ENCODE measurements at regions not wholly inside any gene's neighbourhood (a gene's known extent, or its start where the extent isn't known, plus 50 kb on each side); places are given as distances from the start of the nearest gene placed in this dataset.

- DNase-seq (ENCODE audit: insufficient read length, low spot score) (no peak), FAIRE-seq (no peak)
- TF ChIP-seq PAX5 (IDR thresholded peaks at IDR 0.05; ENCODE audit: insufficient read depth, low read length, severe bottlenecking) (no peak), POLR2A (IDR thresholded peaks at IDR 0.05; ENCODE audit: low read depth, low read length) (no peak), TAF1 (IDR thresholded peaks at IDR 0.05; ENCODE audit: low read depth, low read length) (no peak), POU2F2 (IDR thresholded peaks at IDR 0.05; ENCODE audit: low read depth, low read length) (no peak)
Observed at GRCh38 chr13:106329941-106330340, 205.5 kb downstream of the EFNB2 start.

GRCh38 chr13:106326751-106327150, 208.7 kb downstream of the EFNB2 start:
- FAIRE-seq (no peak), DNase-seq (ENCODE audit: insufficient read length, low spot score) (no peak)
- TF ChIP-seq SPI1 (IDR thresholded peaks at IDR 0.05; ENCODE audit: low read depth, low read length), result no peak
- no peak for TF ChIP-seq PAX5 (IDR thresholded peaks at IDR 0.05; ENCODE audit: insufficient read depth, low read length, severe bottlenecking)
- TF ChIP-seq POU2F2 (IDR thresholded peaks at IDR 0.05; ENCODE audit: low read depth, low read length), result no peak
- no peak for TF ChIP-seq TAF1 (IDR thresholded peaks at IDR 0.05; ENCODE audit: low read depth, low read length)
- TF ChIP-seq POLR2A (IDR thresholded peaks at IDR 0.05; ENCODE audit: low read depth, low read length), result no peak

GRCh38 chr13:106324444-106324843, 211.0 kb downstream of the EFNB2 start:
- no peak for DNase-seq (ENCODE audit: insufficient read length, low spot score)
- no peak for FAIRE-seq
- TF ChIP-seq POU2F2 (IDR thresholded peaks at IDR 0.05; ENCODE audit: low read depth, low read length) (no peak), SPI1 (IDR thresholded peaks at IDR 0.05; ENCODE audit: low read depth, low read length) (no peak), PAX5 (IDR thresholded peaks at IDR 0.05; ENCODE audit: insufficient read depth, low read length, severe bottlenecking) (no peak), TAF1 (IDR thresholded peaks at IDR 0.05; ENCODE audit: low read depth, low read length) (no peak), POLR2AphosphoS5 (IDR thresholded peaks at IDR 0.05; ENCODE audit: low read depth, low read length) (no peak), POLR2A (IDR thresholded peaks at IDR 0.05; ENCODE audit: low read depth, low read length) (no peak)

- DNase-seq (ENCODE audit: insufficient read length, low spot score), result no peak
- TF ChIP-seq POLR2A (IDR thresholded peaks at IDR 0.05; ENCODE audit: low read depth, low read length) (no peak), POU2F2 (IDR thresholded peaks at IDR 0.05; ENCODE audit: low read depth, low read length) (no peak), POLR2AphosphoS5 (IDR thresholded peaks at IDR 0.05; ENCODE audit: low read depth, low read length) (no peak), SPI1 (IDR thresholded peaks at IDR 0.05; ENCODE audit: low read depth, low read length) (no peak), PAX5 (IDR thresholded peaks at IDR 0.05; ENCODE audit: insufficient read depth, low read length, severe bottlenecking) (no peak), TAF1 (IDR thresholded peaks at IDR 0.05; ENCODE audit: low read depth, low read length) (no peak)
- FAIRE-seq, result no peak
Observed at GRCh38 chr13:106322628-106323027, 212.8 kb downstream of the EFNB2 start.

- DNase-seq (ENCODE audit: insufficient read length, low spot score), result no peak
- no peak for TF ChIP-seq POLR2A (IDR thresholded peaks at IDR 0.05; ENCODE audit: low read depth, low read length)
- TF ChIP-seq PAX5 (IDR thresholded peaks at IDR 0.05; ENCODE audit: insufficient read depth, low read length, severe bottlenecking), result no peak
- TF ChIP-seq TAF1 (IDR thresholded peaks at IDR 0.05; ENCODE audit: low read depth, low read length), result no peak
- no peak for TF ChIP-seq POU2F2 (IDR thresholded peaks at IDR 0.05; ENCODE audit: low read depth, low read length)
- TF ChIP-seq SPI1 (IDR thresholded peaks at IDR 0.05; ENCODE audit: low read depth, low read length), result no peak
- TF ChIP-seq POLR2AphosphoS5 (IDR thresholded peaks at IDR 0.05; ENCODE audit: low read depth, low read length), result no peak
- no peak for FAIRE-seq
Observed at GRCh38 chr13:106318941-106319411, 216.5 kb downstream of the EFNB2 start.

- TF ChIP-seq TAF1 (IDR thresholded peaks at IDR 0.05; ENCODE audit: low read depth, low read length), result no peak
- FAIRE-seq (no peak), DNase-seq (ENCODE audit: insufficient read length, low spot score) (no peak)
Observed at GRCh38 chr13:106314417-106314816, 221.0 kb downstream of the EFNB2 start.

GRCh38 chr13:106311004-106311403, 224.5 kb downstream of the EFNB2 start:
- DNase-seq (ENCODE audit: insufficient read length, low spot score) (no peak), FAIRE-seq (no peak)
- TF ChIP-seq POLR2A (IDR thresholded peaks at IDR 0.05; ENCODE audit: low read depth, low read length), result no peak
- TF ChIP-seq SPI1 (IDR thresholded peaks at IDR 0.05; ENCODE audit: low read depth, low read length), result no peak
- TF ChIP-seq PAX5 (IDR thresholded peaks at IDR 0.05; ENCODE audit: insufficient read depth, low read length, severe bottlenecking), result no peak
- TF ChIP-seq TAF1 (IDR thresholded peaks at IDR 0.05; ENCODE audit: low read depth, low read length), result no peak
- TF ChIP-seq POU2F2 (IDR thresholded peaks at IDR 0.05; ENCODE audit: low read depth, low read length), result no peak
- no peak for TF ChIP-seq POLR2AphosphoS5 (IDR thresholded peaks at IDR 0.05; ENCODE audit: low read depth, low read length)

GRCh38 chr13:106310291-106310865, 225.1 kb downstream of the EFNB2 start:
- no peak for DNase-seq (ENCODE audit: insufficient read length, low spot score)
- no peak for FAIRE-seq
- no peak for TF ChIP-seq POLR2A (IDR thresholded peaks at IDR 0.05; ENCODE audit: low read depth, low read length)
- TF ChIP-seq PAX5 (IDR thresholded peaks at IDR 0.05; ENCODE audit: insufficient read depth, low read length, severe bottlenecking), result no peak
- no peak for TF ChIP-seq POLR2AphosphoS5 (IDR thresholded peaks at IDR 0.05; ENCODE audit: low read depth, low read length)
- TF ChIP-seq POU2F2 (IDR thresholded peaks at IDR 0.05; ENCODE audit: low read depth, low read length), result no peak
- no peak for TF ChIP-seq TAF1 (IDR thresholded peaks at IDR 0.05; ENCODE audit: low read depth, low read length)
- TF ChIP-seq SPI1 (IDR thresholded peaks at IDR 0.05; ENCODE audit: low read depth, low read length), result no peak

GRCh38 chr13:106306748-106307277, 228.6 kb downstream of the EFNB2 start:
- FAIRE-seq (no peak), DNase-seq (ENCODE audit: insufficient read length, low spot score) (no peak)
- TF ChIP-seq POU2F2 (IDR thresholded peaks at IDR 0.05; ENCODE audit: low read depth, low read length), result no peak
- TF ChIP-seq PAX5 (IDR thresholded peaks at IDR 0.05; ENCODE audit: insufficient read depth, low read length, severe bottlenecking), result no peak
- no peak for TF ChIP-seq POLR2A (IDR thresholded peaks at IDR 0.05; ENCODE audit: low read depth, low read length)
- TF ChIP-seq POLR2AphosphoS5 (IDR thresholded peaks at IDR 0.05; ENCODE audit: low read depth, low read length), result no peak
- no peak for TF ChIP-seq SPI1 (IDR thresholded peaks at IDR 0.05; ENCODE audit: low read depth, low read length)
- TF ChIP-seq TAF1 (IDR thresholded peaks at IDR 0.05; ENCODE audit: low read depth, low read length), result no peak

GRCh38 chr13:106302843-106303242, 232.6 kb downstream of the EFNB2 start:
- DNase-seq (ENCODE audit: insufficient read length, low spot score), result no peak
- no peak for FAIRE-seq
- TF ChIP-seq TAF1 (IDR thresholded peaks at IDR 0.05; ENCODE audit: low read depth, low read length) (no peak), POLR2A (IDR thresholded peaks at IDR 0.05; ENCODE audit: low read depth, low read length) (no peak), PAX5 (IDR thresholded peaks at IDR 0.05; ENCODE audit: insufficient read depth, low read length, severe bottlenecking) (no peak), SPI1 (IDR thresholded peaks at IDR 0.05; ENCODE audit: low read depth, low read length) (no peak), POLR2AphosphoS5 (IDR thresholded peaks at IDR 0.05; ENCODE audit: low read depth, low read length) (no peak), POU2F2 (IDR thresholded peaks at IDR 0.05; ENCODE audit: low read depth, low read length) (no peak)

Measured in GM12891 (cell line).